Endothelial cell of umbilical vein (primary cell): ENCODE measurements at regions not wholly inside any gene's neighbourhood (a gene's known extent, or its start where the extent isn't known, plus 50 kb on each side); places are given as distances from the start of the nearest gene placed in this dataset.

Experiments
- BruUV-seq: library from RNA; stranded (reverse); fragments of 400-500 nt; replicated peaks from 2 replicates; lab custom pipeline; 2021; lab: Mats Ljungman, UMichigan
- CTCF ChIA-PET: fragments of 300-600, 350-600 bp; sonication (Branson Sonifier 250); formaldehyde crosslinking; loops from one replicate; lab custom pipeline; 2021; ENCODE audit warnings: antibody characterized with exemption, inconsistent platforms; lab: Charles Lee
- POLR2A ChIA-PET: fragments of 300-600, 350-600 bp; sonication (Branson Sonifier 250); formaldehyde crosslinking; loops from one replicate; lab custom pipeline; 2021; ENCODE audit warnings: antibody characterized with exemption, inconsistent platforms; lab: Charles Lee
- DNase-seq: peaks from one replicate; pipeline ENCODE4 v3.0.0-alpha.2; 2011; ENCODE audit warnings: low read depth, low spot score
- FAIRE-seq: peaks from 2 replicates; lab custom pipeline; 2011; peaks lifted over from hg19 to GRCh38; lab: Jason Lieb, UNC
- H2AFZ ChIP-seq: 2 replicates; pipeline ENCODE4 v1.6.0; 2012; ENCODE audit warnings: low read depth, low read length, control low read depth, inconsistent platforms
- H3K27ac ChIP-seq: 2 replicates; pipeline ENCODE4 v1.5.1; 2011; ENCODE audit warnings: low read depth, mild to moderate bottlenecking, control low read depth, low read length, moderate library complexity; ENCODE audit not compliant: insufficient read depth
- H3K27me3 ChIP-seq, 2 experiments: 2 replicates each; pipeline versions ENCODE4 v1.6.0 to v1.6.1; 2011; ENCODE audit warnings: low read length in 2 of 2, mixed read lengths in 1 of 2; ENCODE audit not compliant: control insufficient read depth in 2 of 2, insufficient read depth in 2 of 2
- H3K36me3 ChIP-seq, 2 experiments: 2 replicates in 1 of 2; 3 replicates in 1 of 2; pipeline ENCODE4 v1.5.1; 2011; ENCODE audit warnings: low read length in 2 of 2, mild to moderate bottlenecking in 1 of 2, moderate library complexity in 1 of 2; ENCODE audit not compliant: control insufficient read depth in 2 of 2, insufficient read depth in 2 of 2; ENCODE audit errors: extremely low read depth in 1 of 2
- H3K4me1 ChIP-seq: 3 replicates; pipeline ENCODE4 v1.5.1; 2011; ENCODE audit warnings: mild to moderate bottlenecking, low read length; ENCODE audit not compliant: control insufficient read depth, insufficient read depth; ENCODE audit errors: extremely low read depth
- H3K4me2 ChIP-seq: 2 replicates; pipeline ENCODE4 v1.6.1; 2011; ENCODE audit warnings: low read length, control low read depth, mixed read lengths; ENCODE audit not compliant: insufficient read depth
- H3K4me3 ChIP-seq, 3 experiments: fragments of 200-600 bp in 1 of 3; sonication (generic), shearing (Covaris generic) in 1 of 3; replicated peaks in 1 of 3; 2 replicates each; pipeline ENCODE4 v1.5.1; 2011 to 2016; ENCODE audit warnings: control low read depth in 3 of 3, low read length in 3 of 3, mild to moderate bottlenecking in 2 of 3, inconsistent platforms in 1 of 3, low read depth in 1 of 3, moderate library complexity in 1 of 3; ENCODE audit not compliant: insufficient read depth in 1 of 3
- H3K79me2 ChIP-seq: 2 replicates; pipeline ENCODE4 v1.6.0; 2012; ENCODE audit warnings: low read length, inconsistent platforms; ENCODE audit not compliant: control insufficient read depth, insufficient read depth
- H3K9ac ChIP-seq: replicated peaks from 2 replicates; pipeline ENCODE3; 2011; ENCODE audit warnings: low read length, control low read depth; ENCODE audit not compliant: insufficient read depth; ENCODE audit errors: extremely low read depth
- H3K9me1 ChIP-seq: replicated peaks from 3 replicates; pipeline ENCODE4 v1.6.0; 2011; ENCODE audit warnings: mild to moderate bottlenecking, low read length; ENCODE audit not compliant: control insufficient read depth, insufficient read depth; ENCODE audit errors: extremely low read depth
- H3K9me3 ChIP-seq: replicated peaks from 2 replicates; pipeline ENCODE4 v1.5.1; 2012; ENCODE audit warnings: low read length, inconsistent platforms; ENCODE audit not compliant: control insufficient read depth, insufficient read depth
- H4K20me1 ChIP-seq: replicated peaks from 2 replicates; pipeline ENCODE3; 2011; ENCODE audit warnings: mild to moderate bottlenecking, low read length; ENCODE audit not compliant: control insufficient read depth, insufficient read depth; ENCODE audit errors: extremely low read depth
- CTCF ChIP-seq, 2 donors: IDR thresholded peaks; 1 replicate in 1 of 2; 2 replicates in 1 of 2; pipeline ENCODE4 v1.5.1; 2011; ENCODE audit warnings: low read length in 2 of 2, mild to moderate bottlenecking in 2 of 2, moderate library complexity in 2 of 2, control low read depth in 1 of 2, inconsistent platforms in 1 of 2, low read depth in 1 of 2; ENCODE audit not compliant: insufficient read depth in 1 of 2; ENCODE audit errors: extremely low read depth in 1 of 2
- EZH2 ChIP-seq: IDR thresholded peaks from 2 replicates; pipeline ENCODE4 v1.6.1; 2012; ENCODE audit warnings: borderline replicate concordance, low read depth, mild to moderate bottlenecking, moderate library complexity, low read length, inconsistent platforms; ENCODE audit not compliant: severe bottlenecking
- FOS ChIP-seq: IDR thresholded peaks from 2 replicates; pipeline ENCODE4 v1.6.1; 2011; ENCODE audit warnings: mild to moderate bottlenecking, low read length, moderate library complexity, borderline replicate concordance; ENCODE audit not compliant: insufficient read depth
- GATA2 ChIP-seq: IDR thresholded peaks from 2 replicates; pipeline ENCODE4 v1.7.0; 2011; ENCODE audit warnings: low read depth, mild to moderate bottlenecking, moderate library complexity, mixed read lengths, low read length; ENCODE audit not compliant: insufficient read length, insufficient read depth
- JUN ChIP-seq: IDR thresholded peaks from 2 replicates; pipeline ENCODE4 v1.6.1; 2011; ENCODE audit warnings: borderline replicate concordance, low read depth; ENCODE audit not compliant: insufficient read length, insufficient read depth
- MYC ChIP-seq: IDR thresholded peaks from one replicate; pipeline ENCODE4 v1.6.1; 2011; ENCODE audit warnings: mild to moderate bottlenecking, low read depth, low read length
- POLR2A ChIP-seq: IDR thresholded peaks from 2 replicates; pipeline ENCODE4 v1.6.1; 2012; ENCODE audit warnings: low read depth, mild to moderate bottlenecking, control low read depth, low read length
- dilution Hi-C: fragments of 300-500 bp; cut with MboI; formaldehyde crosslinking; loops from one replicate; pipeline ENCODE4 v1.15.0; 2019; ENCODE audit warnings: low sequenced_read_pairs; ENCODE audit not compliant: extremely low pct_ligation_motif_present
- intact Hi-C: fragments of 100-400 bp; cut with micrococcal nuclease; formaldehyde crosslinking; loops from one replicate; pipeline ENCODE4 v1.10.0; 2022

GRCh38 chr2:171238946-171239345, 78.3 kb upstream of the TLK1 start:
- no peak overlapping the region for H3K4me2 ChIP-seq
- H3K27me3 ChIP-seq: peaks cover 2 to 4% of the 10 kb centered on the region in 2 experiments
- no peaks in the 10 kb centered on the region for H3K9me1 ChIP-seq
- H3K79me2 ChIP-seq: no peaks in the 10 kb centered on the region
- no peak overlapping the region for H3K9ac ChIP-seq
- no peak for FAIRE-seq
- no peaks in the 10 kb centered on the region for H4K20me1 ChIP-seq
- CTCF ChIA-PET: interaction anchor here (1.9 kb wide), 1 partner anchor 177 kb away, joined by 6 read pairs; no protein-coding TSS in a partner anchor
- no TSS peak for BruUV-seq
- no peak overlapping the region for H3K27ac ChIP-seq
- TF ChIP-seq MYC: no peak
- TF ChIP-seq POLR2A: no peak
- no peak for TF ChIP-seq JUN
- no peak for TF ChIP-seq FOS
- no peak for TF ChIP-seq GATA2
- no peak for TF ChIP-seq CTCF (IDR thresholded peaks at IDR 0.05; ENCODE audit: extremely low read depth in 1 of 2, insufficient read depth in 1 of 2, low read depth in 1 of 2, low read length in 2 of 2)
- no peak for TF ChIP-seq EZH2
- H3K4me3 ChIP-seq: no peak overlapping the region
- H2AFZ ChIP-seq: no peak overlapping the region
- intact Hi-C loops (no loop called here), dilution Hi-C loops (no loop called here)
- POLR2A ChIA-PET: no interaction called here
- no peak for DNase-seq
- no peaks in the 10 kb centered on the region for H3K36me3 ChIP-seq
- H3K9me3 ChIP-seq: no peaks in the 10 kb centered on the region
- H3K4me1 ChIP-seq: no peaks in the 10 kb centered on the region
